ENCODE measurements at regions not wholly inside any gene's neighbourhood (a gene's known extent, or its start where the extent isn't known, plus 50 kb on each side); places are given as distances from the start of the nearest gene placed in this dataset.

DNA sequence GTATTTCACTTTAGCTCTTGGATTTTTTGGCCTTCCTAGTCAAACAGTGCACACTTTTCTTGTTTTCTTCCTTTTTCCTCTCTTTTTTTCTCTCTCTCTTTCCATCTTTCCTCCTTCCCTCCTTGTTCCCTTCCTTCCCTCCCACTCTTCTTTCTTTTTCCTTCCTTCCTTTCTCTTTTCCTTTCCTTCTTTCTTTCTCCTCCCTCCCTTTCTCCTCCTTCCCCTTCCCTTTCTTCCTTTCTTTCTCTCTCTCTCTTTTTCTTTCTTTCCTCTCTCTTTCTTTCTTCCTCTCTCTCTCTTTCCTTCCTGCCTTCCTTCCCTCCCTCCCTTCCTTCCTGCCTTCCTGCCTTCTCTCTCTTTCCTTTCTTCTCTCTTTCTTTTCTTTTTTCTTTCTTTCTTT, 181.6 kb upstream of the ELAC2 start:
- Histone ChIP-seq H2BK15ac (ENCODE audit: low read length) (no peak overlapping the region), H3K4me1 (replicated peaks in 1 of 4; ENCODE audit: control insufficient read depth in 3 of 4, insufficient read depth in 4 of 4, low read length in 3 of 4) (no peaks in the 10 kb centered on the region), H3K79me2 (ENCODE audit: control insufficient read depth in 1 of 2, insufficient read depth in 2 of 2, low read length in 2 of 2) (no peaks in the 10 kb centered on the region), H4K8ac (ENCODE audit: extremely low read depth, insufficient read depth, low read length) (no peak overlapping the region), H3K56ac (replicated peaks; ENCODE audit: insufficient read length, low read depth, low read length) (no peak overlapping the region), H3K23ac (ENCODE audit: insufficient read length) (no peak overlapping the region), H3K9ac (replicated peaks in 1 of 4; ENCODE audit: extremely low read depth in 1 of 4, low read depth in 3 of 4, low read length in 3 of 4) (no peak overlapping the region), H2AFZ (ENCODE audit: low read length) (no peak overlapping the region), H3K23me2 (ENCODE audit: low read depth, low read length) (no peaks in the 10 kb centered on the region; the same call in 1 of the 2 replicates), H3K18ac (ENCODE audit: extremely low read depth, low read length) (no peak overlapping the region), H3K14ac (ENCODE audit: insufficient read length) (no peak overlapping the region), H2BK120ac (replicated peaks; ENCODE audit: low read depth, low read length) (no peak overlapping the region), H2BK20ac (ENCODE audit: low read length) (no peak overlapping the region), H3K4me2 (ENCODE audit: insufficient read depth in 1 of 2, low read depth in 2 of 2, low read length in 2 of 2) (no peak overlapping the region), H3K79me1 (ENCODE audit: low read depth, low read length) (no peaks in the 10 kb centered on the region), H3K9me3 (ENCODE audit: insufficient read depth in 2 of 2, low read depth in 1 of 2, low read length in 1 of 2) (no peaks in the 10 kb centered on the region), H2BK12ac (ENCODE audit: low read depth, low read length) (no peak overlapping the region), H4K91ac (replicated peaks; ENCODE audit: insufficient read length, low read length) (no peak overlapping the region), H2BK5ac (ENCODE audit: low read depth, low read length) (no peak overlapping the region), H3K27me3 (replicated peaks in 1 of 4; ENCODE audit: control insufficient read depth in 3 of 4, extremely low read depth in 1 of 4, insufficient read depth in 3 of 4, low read length in 3 of 4) (no peaks in the 10 kb centered on the region), H3K36me3 (ENCODE audit: control insufficient read depth in 2 of 4, insufficient read depth in 4 of 4, low read length in 3 of 4) (no peaks in the 10 kb centered on the region), H2AK5ac (ENCODE audit: low read depth, low read length) (no peak overlapping the region), H3K4ac (replicated peaks; ENCODE audit: insufficient read length, low read depth, low read length) (no peak overlapping the region), H3K27ac (ENCODE audit: low read depth, low read length) (no peak overlapping the region), H4K20me1 (replicated peaks in 1 of 2; ENCODE audit: control insufficient read depth in 1 of 2, insufficient read depth in 2 of 2, low read length in 2 of 2) (no peaks in the 10 kb centered on the region), H3K4me3 (ENCODE audit: extremely low read depth in 1 of 4, insufficient read depth in 2 of 4, low read depth in 3 of 4, low read length in 4 of 4) (no peak overlapping the region), H4K5ac (ENCODE audit: insufficient read length, low read depth, low read length) (no peak overlapping the region)
- FAIRE-seq, result no peak
- ChIA-PET CTCF (ENCODE audit: partially characterized antibody) (no interaction called here), POLR2A (ENCODE audit: partially characterized antibody) (no interaction called here)
- TF ChIP-seq TCF12 (IDR thresholded peaks at IDR 0.05; ENCODE audit: low read depth, low read length) (no peak), MAFK (IDR thresholded peaks at IDR 0.05; ENCODE audit: low read depth, low read length) (no peak), EZH2 (IDR thresholded peaks at IDR 0.05; ENCODE audit: low read depth, low read length, severe bottlenecking) (no peak), CTCF (IDR thresholded peaks at IDR 0.05; ENCODE audit: control extremely low read depth in 1 of 3, insufficient read depth in 1 of 3, low read depth in 1 of 3, low read length in 3 of 3) (no peak), RNF2 (IDR thresholded peaks at IDR 0.05; ENCODE audit: borderline replicate concordance, low read depth, low read length, missing control alignments, poor library complexity, severe bottlenecking) (no peak), TAF7 (optimal IDR thresholded peaks at IDR 0.05; ENCODE audit: borderline replicate concordance, low read depth, low read length) (no peak), BRCA1 (IDR thresholded peaks at IDR 0.05; ENCODE audit: low read depth, low read length) (no peak), HDAC2 (IDR thresholded peaks at IDR 0.05; ENCODE audit: borderline replicate concordance in 1 of 2, low read depth in 2 of 2, low read length in 2 of 2) (no peak), CTBP2 (IDR thresholded peaks at IDR 0.05; ENCODE audit: borderline replicate concordance, insufficient read depth, insufficient read length, low read length) (no peak), RXRA (IDR thresholded peaks at IDR 0.05; ENCODE audit: insufficient read depth, low read depth, low read length) (no peak), SP2 (IDR thresholded peaks at IDR 0.05; ENCODE audit: low read length) (no peak)
- TF ChIP-seq, protein P1, sequence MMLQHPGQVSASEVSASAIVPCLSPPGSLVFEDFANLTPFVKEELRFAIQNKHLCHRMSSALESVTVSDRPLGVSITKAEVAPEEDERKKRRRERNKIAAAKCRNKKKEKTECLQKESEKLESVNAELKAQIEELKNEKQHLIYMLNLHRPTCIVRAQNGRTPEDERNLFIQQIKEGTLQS (IDR thresholded peaks at IDR 0.05; ENCODE audit: insufficient read depth, low read depth, low read length), result no peak
- DNase-seq (ENCODE audit: low read depth in 1 of 2, low spot score in 2 of 2), result no peak
